ENCODE measurements at regions not wholly inside any gene's neighbourhood (a gene's known extent, or its start where the extent isn't known, plus 50 kb on each side); places are given as distances from the start of the nearest gene placed in this dataset.

- CTCF ChIA-PET = no interaction called here
- intact Hi-C loops (cut with micrococcal nuclease; ENCODE audit: unreplicated experiment) = no loop called here
- H3K27me3 Mint-ChIP-seq (ENCODE audit: insufficient read depth, unreplicated experiment) = no peaks in the 10 kb centered on the region
Measured at GRCh38 chr6:140732991-140733390, 1358.5 kb upstream of the CITED2 start.

DNA sequence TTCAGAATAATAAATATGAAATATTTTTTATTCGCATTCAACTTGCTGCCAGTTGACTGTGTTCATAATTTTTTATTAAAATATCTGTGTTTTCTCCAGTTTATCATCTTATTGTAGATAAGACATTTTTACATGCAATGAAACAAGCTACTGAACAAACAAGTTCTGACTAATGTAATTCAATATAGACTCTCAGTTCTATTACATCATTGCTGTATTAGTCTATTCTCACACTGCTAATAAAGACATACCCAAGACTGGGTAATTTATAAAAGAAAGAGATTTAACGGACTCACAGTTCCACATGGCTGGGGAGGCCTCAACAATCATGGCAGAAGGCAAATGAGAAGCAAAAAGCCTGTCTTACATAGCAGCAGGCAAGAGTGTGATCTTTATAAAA lies 1357.7 kb upstream of the CITED2 start:
- no peaks in the 10 kb centered on the region for H3K36me3 ChIP-seq (ENCODE audit: control insufficient read depth, insufficient read depth, low read length)
- ChIA-PET CTCF (no interaction called here), POLR2A (no interaction called here)
- Mint-ChIP-seq H3K27ac (ENCODE audit: unreplicated experiment) (no peak overlapping the region), H3K4me1 (ENCODE audit: low read depth, unreplicated experiment) (peaks cover 9% of the 10 kb centered on the region), H3K27me3 (ENCODE audit: insufficient read depth, unreplicated experiment) (no peaks in the 10 kb centered on the region), H3K9me3 (ENCODE audit: unreplicated experiment) (peaks cover 6% of the 10 kb centered on the region), H3K4me3 (ENCODE audit: unreplicated experiment) (no peak overlapping the region), H3K36me3 (ENCODE audit: insufficient read depth, unreplicated experiment) (no peaks in the 10 kb centered on the region)
- no peak for DNase-seq
- H3K9me3 ChIP-seq = no peaks in the 10 kb centered on the region
- H3K27me3 ChIP-seq (replicated peaks; ENCODE audit: control insufficient read depth, insufficient read depth, low read length) = no peaks in the 10 kb centered on the region
- no TSS peak for BruUV-seq (replicated peaks)
- TF ChIP-seq, protein P1, sequence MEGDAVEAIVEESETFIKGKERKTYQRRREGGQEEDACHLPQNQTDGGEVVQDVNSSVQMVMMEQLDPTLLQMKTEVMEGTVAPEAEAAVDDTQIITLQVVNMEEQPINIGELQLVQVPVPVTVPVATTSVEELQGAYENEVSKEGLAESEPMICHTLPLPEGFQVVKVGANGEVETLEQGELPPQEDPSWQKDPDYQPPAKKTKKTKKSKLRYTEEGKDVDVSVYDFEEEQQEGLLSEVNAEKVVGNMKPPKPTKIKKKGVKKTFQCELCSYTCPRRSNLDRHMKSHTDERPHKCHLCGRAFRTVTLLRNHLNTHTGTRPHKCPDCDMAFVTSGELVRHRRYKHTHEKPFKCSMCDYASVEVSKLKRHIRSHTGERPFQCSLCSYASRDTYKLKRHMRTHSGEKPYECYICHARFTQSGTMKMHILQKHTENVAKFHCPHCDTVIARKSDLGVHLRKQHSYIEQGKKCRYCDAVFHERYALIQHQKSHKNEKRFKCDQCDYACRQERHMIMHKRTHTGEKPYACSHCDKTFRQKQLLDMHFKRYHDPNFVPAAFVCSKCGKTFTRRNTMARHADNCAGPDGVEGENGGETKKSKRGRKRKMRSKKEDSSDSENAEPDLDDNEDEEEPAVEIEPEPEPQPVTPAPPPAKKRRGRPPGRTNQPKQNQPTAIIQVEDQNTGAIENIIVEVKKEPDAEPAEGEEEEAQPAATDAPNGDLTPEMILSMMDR (IDR thresholded peaks at IDR 0.05; ENCODE audit: insufficient read depth in 1 of 2, low read depth in 1 of 2, low read length in 1 of 2, severe bottlenecking in 1 of 2, unreplicated experiment in 1 of 2) = no peak
- H3K4me1 ChIP-seq = no peaks in the 10 kb centered on the region; the same call in 1 of the 2 replicates
- H3K4me3 ChIP-seq (ENCODE audit: low read depth, low read length) = no peak overlapping the region
- intact Hi-C loops (cut with micrococcal nuclease; ENCODE audit: unreplicated experiment) = no loop called here

More at GRCh38 chr6:140732991-140733390, 1358.5 kb upstream of the CITED2 start:
- H3K9me3 Mint-ChIP-seq (ENCODE audit: unreplicated experiment) = peaks cover 6% of the 10 kb centered on the region
- H3K4me1 Mint-ChIP-seq (ENCODE audit: low read depth, unreplicated experiment) = peaks cover 9% of the 10 kb centered on the region
- H3K36me3 Mint-ChIP-seq (ENCODE audit: insufficient read depth, unreplicated experiment) = no peaks in the 10 kb centered on the region
- TF ChIP-seq, protein P1 (IDR thresholded peaks at IDR 0.05; ENCODE audit: insufficient read depth in 1 of 2, low read depth in 1 of 2, low read length in 1 of 2, severe bottlenecking in 1 of 2, unreplicated experiment in 1 of 2) = no peak
- Histone ChIP-seq H3K4me1 (no peaks in the 10 kb centered on the region; the same call in 1 of the 2 replicates), H3K36me3 (ENCODE audit: control insufficient read depth, insufficient read depth, low read length) (no peaks in the 10 kb centered on the region), H3K9me3 (no peaks in the 10 kb centered on the region), H3K4me3 (ENCODE audit: low read depth, low read length) (no peak overlapping the region), H3K27me3 (replicated peaks; ENCODE audit: control insufficient read depth, insufficient read depth, low read length) (no peaks in the 10 kb centered on the region)
- no peak overlapping the region for H3K4me3 Mint-ChIP-seq (ENCODE audit: unreplicated experiment)
- POLR2A ChIA-PET = no interaction called here
- DNase-seq = no peak
- no peak overlapping the region for H3K27ac Mint-ChIP-seq (ENCODE audit: unreplicated experiment)
- BruUV-seq (replicated peaks) = no TSS peak

GRCh38 chr6:140731741-140732140 lies 1357.3 kb upstream of the CITED2 start:
- TF ChIP-seq, protein P1 (IDR thresholded peaks at IDR 0.05; ENCODE audit: insufficient read depth in 1 of 2, low read depth in 1 of 2, low read length in 1 of 2, severe bottlenecking in 1 of 2, unreplicated experiment in 1 of 2) = no peak
- Mint-ChIP-seq H3K4me3 (ENCODE audit: unreplicated experiment) (no peak overlapping the region), H3K36me3 (ENCODE audit: insufficient read depth, unreplicated experiment) (no peaks in the 10 kb centered on the region)

More at GRCh38 chr6:140731741-140732140, 1357.3 kb upstream of the CITED2 start:
- no peaks in the 10 kb centered on the region for H3K27me3 Mint-ChIP-seq (ENCODE audit: insufficient read depth, unreplicated experiment)
- intact Hi-C loops (cut with micrococcal nuclease; ENCODE audit: unreplicated experiment) = no loop called here
- CTCF ChIA-PET = no interaction called here
- H3K4me1 Mint-ChIP-seq (ENCODE audit: low read depth, unreplicated experiment) = peaks cover 9% of the 10 kb centered on the region
- BruUV-seq (replicated peaks) = no TSS peak
- Histone ChIP-seq H3K4me1 (no peaks in the 10 kb centered on the region; the same call in 1 of the 2 replicates), H3K27me3 (replicated peaks; ENCODE audit: control insufficient read depth, insufficient read depth, low read length) (no peaks in the 10 kb centered on the region), H3K4me3 (ENCODE audit: low read depth, low read length) (no peak overlapping the region), H3K36me3 (ENCODE audit: control insufficient read depth, insufficient read depth, low read length) (no peaks in the 10 kb centered on the region), H3K9me3 (no peaks in the 10 kb centered on the region)
- POLR2A ChIA-PET = no interaction called here
- no peak for DNase-seq
- H3K9me3 Mint-ChIP-seq (ENCODE audit: unreplicated experiment) = peaks cover 6% of the 10 kb centered on the region
- no peak overlapping the region for H3K27ac Mint-ChIP-seq (ENCODE audit: unreplicated experiment)
